Prostate gland (tissue), 2 donors: ENCODE measurements at regions not wholly inside any gene's neighbourhood (a gene's known extent, or its start where the extent isn't known, plus 50 kb on each side); places are given as distances from the start of the nearest gene placed in this dataset.

ENCODE experiments used
- POLR2A ChIP-seq: fragments of 450-650 bp; IDR thresholded peaks from one replicate; pipeline ENCODE4 v1.6.1; 2016; ENCODE audit warnings: antibody characterized with exemption, mild to moderate bottlenecking
- POLR2AphosphoS5 ChIP-seq: sonication (generic); formaldehyde crosslinking; IDR thresholded peaks from one replicate; pipeline ENCODE4 v1.6.1; 2017; ENCODE audit warnings: antibody characterized with exemption
- TF ChIP-seq, protein P1 (sequence below), 4 experiments: fragments of 200-600 bp in 2 of 4; fragments of 450-650 bp in 2 of 4; sonication (generic) in 2 of 4; IDR thresholded peaks; 1 replicate in 3 of 4; 2 replicates in 1 of 4; pipeline ENCODE4 v1.5.1; 2016 to 2019; ENCODE audit warnings: antibody characterized with exemption in 4 of 4, mild to moderate bottlenecking in 2 of 4, moderate library complexity in 2 of 4

DNA sequence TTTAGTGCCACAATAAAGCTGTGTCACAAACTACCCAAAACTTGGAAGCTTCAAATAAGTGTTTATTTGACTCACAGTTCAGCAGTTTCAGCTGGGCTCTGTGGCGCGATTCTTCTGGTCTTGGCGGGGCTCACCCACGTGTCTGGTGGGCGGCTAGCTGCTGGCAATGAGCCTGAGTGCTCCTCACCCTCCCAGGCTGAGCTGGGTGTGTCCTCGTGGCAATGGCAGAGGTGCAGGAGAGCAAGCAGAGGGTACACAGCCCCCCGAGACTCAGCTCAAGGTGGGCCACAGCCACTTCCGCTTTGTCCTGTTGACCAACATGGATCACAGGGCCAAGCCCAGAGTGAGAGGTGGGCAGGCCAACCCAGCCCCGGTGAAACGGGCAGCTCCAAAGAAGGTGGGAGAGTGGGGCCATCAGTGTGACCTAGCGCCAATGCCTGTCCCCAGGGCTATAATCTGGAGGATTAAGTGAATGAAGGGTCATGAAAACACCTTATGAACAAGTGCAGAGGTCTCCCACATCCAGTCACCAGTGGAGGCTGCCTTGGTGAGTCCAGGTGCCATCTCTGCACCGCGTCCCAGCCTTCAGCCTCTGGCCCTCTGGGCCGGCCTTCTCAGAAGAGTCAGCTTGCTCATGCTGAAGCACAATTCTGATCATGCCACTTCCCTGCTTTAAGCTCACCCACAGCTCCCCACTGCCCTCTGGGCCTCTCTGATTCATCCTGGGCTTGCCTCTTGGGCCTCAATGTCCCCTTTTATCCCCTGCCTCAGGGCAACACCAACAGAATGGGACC, 74.6 kb upstream of the RTL6 start:
- TF ChIP-seq, protein P1, sequence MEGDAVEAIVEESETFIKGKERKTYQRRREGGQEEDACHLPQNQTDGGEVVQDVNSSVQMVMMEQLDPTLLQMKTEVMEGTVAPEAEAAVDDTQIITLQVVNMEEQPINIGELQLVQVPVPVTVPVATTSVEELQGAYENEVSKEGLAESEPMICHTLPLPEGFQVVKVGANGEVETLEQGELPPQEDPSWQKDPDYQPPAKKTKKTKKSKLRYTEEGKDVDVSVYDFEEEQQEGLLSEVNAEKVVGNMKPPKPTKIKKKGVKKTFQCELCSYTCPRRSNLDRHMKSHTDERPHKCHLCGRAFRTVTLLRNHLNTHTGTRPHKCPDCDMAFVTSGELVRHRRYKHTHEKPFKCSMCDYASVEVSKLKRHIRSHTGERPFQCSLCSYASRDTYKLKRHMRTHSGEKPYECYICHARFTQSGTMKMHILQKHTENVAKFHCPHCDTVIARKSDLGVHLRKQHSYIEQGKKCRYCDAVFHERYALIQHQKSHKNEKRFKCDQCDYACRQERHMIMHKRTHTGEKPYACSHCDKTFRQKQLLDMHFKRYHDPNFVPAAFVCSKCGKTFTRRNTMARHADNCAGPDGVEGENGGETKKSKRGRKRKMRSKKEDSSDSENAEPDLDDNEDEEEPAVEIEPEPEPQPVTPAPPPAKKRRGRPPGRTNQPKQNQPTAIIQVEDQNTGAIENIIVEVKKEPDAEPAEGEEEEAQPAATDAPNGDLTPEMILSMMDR (IDR thresholded peaks at IDR 0.05) = no peak
- TF ChIP-seq POLR2A (no peak), POLR2AphosphoS5 (no peak)
